ENCODE measurements at regions not wholly inside any gene's neighbourhood (a gene's known extent, or its start where the extent isn't known, plus 50 kb on each side); places are given as distances from the start of the nearest gene placed in this dataset.
A peak's percentile ranks its signal among the peaks of the same experiment; 100 is the strongest.

- peaks cover 56 to 66% of the 10 kb centered on the region in 2 donors for H3K4me1 Mint-ChIP-seq (ENCODE audit: low read depth in 2 of 2)
- no peak for DNase-seq (ENCODE audit: low spot score)
- H3K27ac Mint-ChIP-seq = peak overlapping the region; percentile 96 to 100
- ATAC-seq = no peak
- peaks cover 4% of the 10 kb centered on the region for H3K9me3 Mint-ChIP-seq
- H3K27me3 Mint-ChIP-seq = no peaks in the 10 kb centered on the region
- H3K4me3 Mint-ChIP-seq = peak overlapping the region; percentile 89
- H3K36me3 Mint-ChIP-seq = peaks cover 6% of the 10 kb centered on the region
Measured at GRCh38 chr10:7485244-7485556, 74.4 kb upstream of the SFMBT2 start.

- H3K4me3 Mint-ChIP-seq = peak overlapping the region; percentile 89
- ATAC-seq (peak; percentile 89 to 93), DNase-seq (ENCODE audit: low spot score) (peak; percentile 80)
- peaks cover 62 to 71% of the 10 kb centered on the region in 2 donors for H3K4me1 Mint-ChIP-seq (ENCODE audit: low read depth in 2 of 2)
- peaks cover 4% of the 10 kb centered on the region for H3K9me3 Mint-ChIP-seq
- peaks cover 6% of the 10 kb centered on the region for H3K36me3 Mint-ChIP-seq
- H3K27me3 Mint-ChIP-seq = no peaks in the 10 kb centered on the region
- H3K27ac Mint-ChIP-seq = peak overlapping the region; percentile 96 to 100
Measured at GRCh38 chr10:7484456-7485243, 73.8 kb upstream of the SFMBT2 start.

- peaks cover 4% of the 10 kb centered on the region for H3K9me3 Mint-ChIP-seq
- peak overlapping the region; percentile 96 to 100 for H3K27ac Mint-ChIP-seq
- peak in 1 of 2 donors; percentile 66 for ATAC-seq
- DNase-seq (ENCODE audit: low spot score) = no peak
- H3K4me1 Mint-ChIP-seq (ENCODE audit: low read depth in 2 of 2) = peaks cover 64 to 78% of the 10 kb centered on the region in 2 donors
- H3K36me3 Mint-ChIP-seq = peaks cover 6% of the 10 kb centered on the region
- H3K27me3 Mint-ChIP-seq = no peaks in the 10 kb centered on the region
- H3K4me3 Mint-ChIP-seq = peak overlapping the region; percentile 89
Measured at GRCh38 chr10:7483848-7484247, 73.0 kb upstream of the SFMBT2 start.

GRCh38 chr10:7482992-7483391 is 72.2 kb upstream of the SFMBT2 start:
- no peaks in the 10 kb centered on the region for H3K27me3 Mint-ChIP-seq
- no peak for ATAC-seq
- peaks cover 64 to 83% of the 10 kb centered on the region in 2 donors for H3K4me1 Mint-ChIP-seq (ENCODE audit: low read depth in 2 of 2)
- DNase-seq (ENCODE audit: low spot score) = no peak
- peaks cover 4% of the 10 kb centered on the region for H3K9me3 Mint-ChIP-seq
- H3K27ac Mint-ChIP-seq = peak overlapping the region; percentile 96 to 100
- peak overlapping the region; percentile 89 for H3K4me3 Mint-ChIP-seq
- H3K36me3 Mint-ChIP-seq = peaks cover 6% of the 10 kb centered on the region

GRCh38 chr10:7481368-7481765 is 70.5 kb upstream of the SFMBT2 start:
- Mint-ChIP-seq H3K27ac (peak overlapping the region; percentile 30 to 100), H3K4me3 (peak overlapping the region; percentile 46), H3K9me3 (peaks cover 4% of the 10 kb centered on the region), H3K36me3 (peaks cover 6% of the 10 kb centered on the region), H3K27me3 (no peaks in the 10 kb centered on the region), H3K4me1 (ENCODE audit: low read depth in 2 of 2) (peaks cover 57 to 77% of the 10 kb centered on the region in 2 donors)
- ATAC-seq (no peak), DNase-seq (ENCODE audit: low spot score) (no peak)

GRCh38 chr10:7480742-7481367 is 70.0 kb upstream of the SFMBT2 start:
- Mint-ChIP-seq H3K27me3 (no peaks in the 10 kb centered on the region), H3K4me3 (peak overlapping the region; percentile 46), H3K4me1 (ENCODE audit: low read depth in 2 of 2) (peaks cover 55 to 74% of the 10 kb centered on the region in 2 donors), H3K9me3 (peaks cover 4% of the 10 kb centered on the region), H3K36me3 (peaks cover 6% of the 10 kb centered on the region), H3K27ac (peak overlapping the region; percentile 30 to 100)
- DNase-seq (ENCODE audit: low spot score) (no peak), ATAC-seq (no peak)

- peaks cover 4% of the 10 kb centered on the region for H3K9me3 Mint-ChIP-seq
- peaks cover 46 to 65% of the 10 kb centered on the region in 2 donors for H3K4me1 Mint-ChIP-seq (ENCODE audit: low read depth in 2 of 2)
- peak overlapping the region; percentile 46 for H3K4me3 Mint-ChIP-seq
- H3K36me3 Mint-ChIP-seq = peaks cover 6% of the 10 kb centered on the region
- H3K27ac Mint-ChIP-seq = peak overlapping the region; percentile 8 to 100
- ATAC-seq (no peak), DNase-seq (ENCODE audit: low spot score) (no peak)
- no peaks in the 10 kb centered on the region for H3K27me3 Mint-ChIP-seq
Measured at GRCh38 chr10:7479861-7480598, 69.2 kb upstream of the SFMBT2 start.

GRCh38 chr10:7478727-7479457 is 68.1 kb upstream of the SFMBT2 start:
- Mint-ChIP-seq H3K4me1 (ENCODE audit: low read depth in 2 of 2) (peaks cover 36 to 54% of the 10 kb centered on the region in 2 donors), H3K36me3 (peaks cover 5% of the 10 kb centered on the region), H3K4me3 (peak overlapping the region; percentile 28), H3K27ac (peak overlapping the region; percentile 2 to 100), H3K9me3 (peaks cover 4% of the 10 kb centered on the region), H3K27me3 (no peaks in the 10 kb centered on the region)
- ATAC-seq (no peak), DNase-seq (ENCODE audit: low spot score) (no peak)

- ATAC-seq = no peak
- Mint-ChIP-seq H3K9me3 (no peaks in the 10 kb centered on the region), H3K4me1 (ENCODE audit: low read depth in 2 of 2) (peaks cover 28 to 46% of the 10 kb centered on the region in 2 donors), H3K27ac (no peak overlapping the region), H3K36me3 (no peaks in the 10 kb centered on the region), H3K4me3 (no peak overlapping the region), H3K27me3 (no peaks in the 10 kb centered on the region)
- no peak for DNase-seq (ENCODE audit: low spot score)
Measured at GRCh38 chr10:7477538-7478334, 66.9 kb upstream of the SFMBT2 start.

GRCh38 chr10:7475939-7476338 is 65.1 kb upstream of the SFMBT2 start:
- ATAC-seq = no peak
- Mint-ChIP-seq H3K9me3 (no peaks in the 10 kb centered on the region), H3K4me1 (ENCODE audit: low read depth in 2 of 2) (peaks cover 31 to 51% of the 10 kb centered on the region in 2 donors), H3K27ac (no peak overlapping the region), H3K4me3 (no peak overlapping the region), H3K27me3 (no peaks in the 10 kb centered on the region), H3K36me3 (no peaks in the 10 kb centered on the region)
- DNase-seq (ENCODE audit: low spot score) = no peak

GRCh38 chr10:7475046-7475911 is 64.4 kb upstream of the SFMBT2 start:
- H3K36me3 Mint-ChIP-seq = no peaks in the 10 kb centered on the region
- H3K27ac Mint-ChIP-seq = no peak overlapping the region
- DNase-seq (ENCODE audit: low spot score) (no peak), ATAC-seq (no peak)
- H3K9me3 Mint-ChIP-seq = no peaks in the 10 kb centered on the region
- no peaks in the 10 kb centered on the region for H3K27me3 Mint-ChIP-seq
- peaks cover 31 to 45% of the 10 kb centered on the region in 2 donors for H3K4me1 Mint-ChIP-seq (ENCODE audit: low read depth in 2 of 2)
- no peak overlapping the region for H3K4me3 Mint-ChIP-seq

GRCh38 chr10:7474388-7474787 is 63.6 kb upstream of the SFMBT2 start:
- Mint-ChIP-seq H3K4me1 (ENCODE audit: low read depth in 2 of 2) (peaks cover 24 to 38% of the 10 kb centered on the region in 2 donors), H3K27me3 (no peaks in the 10 kb centered on the region), H3K36me3 (no peaks in the 10 kb centered on the region), H3K27ac (no peak overlapping the region), H3K9me3 (no peaks in the 10 kb centered on the region), H3K4me3 (no peak overlapping the region)
- no peak for DNase-seq (ENCODE audit: low spot score)
- no peak for ATAC-seq
